DOHH2 (cell line): ENCODE measurements at regions not wholly inside any gene's neighbourhood (a gene's known extent, or its start where the extent isn't known, plus 50 kb on each side); places are given as distances from the start of the nearest gene placed in this dataset.

Source experiments
- H3F3A ChIP-seq: fragments of 200-600 bp; sonication (generic), shearing (Covaris generic); 2 replicates; pipeline ENCODE4 v1.6.0; 2016; ENCODE audit warnings: antibody characterized with exemption, mild to moderate bottlenecking; ENCODE audit not compliant: control insufficient read depth, insufficient read depth
- H3K27ac ChIP-seq: fragments of 200-600 bp; sonication (generic); 2 replicates; pipeline ENCODE4 v1.5.1; 2014; ENCODE audit warnings: low read depth, mild to moderate bottlenecking, low read length, moderate library complexity
- H3K27me3 ChIP-seq: fragments of 200-600 bp; sonication (generic); 2 replicates; pipeline ENCODE4 v1.6.1; 2014; ENCODE audit warnings: mild to moderate bottlenecking, low read length, mixed read lengths; ENCODE audit not compliant: control insufficient read depth
- H3K36me3 ChIP-seq: fragments of 200-600 bp; sonication (generic); 2 replicates; pipeline ENCODE4 v1.6.1; 2014; ENCODE audit warnings: mild to moderate bottlenecking, low read length, moderate library complexity, mixed read lengths; ENCODE audit not compliant: control insufficient read depth
- H3K4me1 ChIP-seq: fragments of 200-600 bp; sonication (generic); 2 replicates; pipeline ENCODE4 v1.6.1; 2014; ENCODE audit warnings: mild to moderate bottlenecking, low read length, mixed read lengths; ENCODE audit not compliant: control insufficient read depth
- H3K4me2 ChIP-seq: fragments of 200-600 bp; sonication (generic); 2 replicates; pipeline ENCODE4 v1.6.0; 2014; ENCODE audit warnings: mild to moderate bottlenecking, low read length, moderate library complexity
- H3K4me3 ChIP-seq: fragments of 200-600 bp; sonication (generic); 2 replicates; pipeline ENCODE4 v1.5.1; 2014; ENCODE audit warnings: mild to moderate bottlenecking, low read length, mixed read lengths
- H3K79me2 ChIP-seq: fragments of 200-600 bp; sonication (generic); 2 replicates; pipeline ENCODE4 v1.6.1; 2014; ENCODE audit warnings: mild to moderate bottlenecking, low read length, mixed read lengths; ENCODE audit not compliant: control insufficient read depth
- H3K9me2 ChIP-seq: fragments of 200-600 bp; sonication (generic); replicated peaks from 2 replicates; pipeline ENCODE4 v1.6.1; 2014; ENCODE audit warnings: mild to moderate bottlenecking, low read length, mixed read lengths; ENCODE audit not compliant: control insufficient read depth
- H3K9me3 ChIP-seq: fragments of 200-600 bp; sonication (generic); 2 replicates; pipeline ENCODE4 v1.6.1; 2014; ENCODE audit warnings: antibody characterized with exemption, low read length, mixed read lengths; ENCODE audit not compliant: control insufficient read depth, insufficient read depth
- H4K20me1 ChIP-seq: fragments of 200-600 bp; sonication (generic); 2 replicates; pipeline ENCODE4 v1.6.0; 2014; ENCODE audit warnings: low read depth, mild to moderate bottlenecking, antibody characterized with exemption, low read length, moderate library complexity; ENCODE audit not compliant: control insufficient read depth, insufficient read depth
- EZH2phosphoT487 ChIP-seq: fragments of 200-600 bp; sonication (generic); IDR thresholded peaks from 2 replicates; pipeline ENCODE4 v1.6.1; 2017; ENCODE audit warnings: borderline replicate concordance, mild to moderate bottlenecking, antibody characterized with exemption, low read length, moderate library complexity, mixed read lengths
- TF ChIP-seq, protein P1 (sequence below): fragments of 200-600 bp; sonication (generic); IDR thresholded peaks from one replicate; pipeline ENCODE4 v1.5.1; 2014; ENCODE audit warnings: antibody characterized with exemption, mild to moderate bottlenecking, low read depth, low read length; ENCODE audit not compliant: poor library complexity, severe bottlenecking

DNA sequence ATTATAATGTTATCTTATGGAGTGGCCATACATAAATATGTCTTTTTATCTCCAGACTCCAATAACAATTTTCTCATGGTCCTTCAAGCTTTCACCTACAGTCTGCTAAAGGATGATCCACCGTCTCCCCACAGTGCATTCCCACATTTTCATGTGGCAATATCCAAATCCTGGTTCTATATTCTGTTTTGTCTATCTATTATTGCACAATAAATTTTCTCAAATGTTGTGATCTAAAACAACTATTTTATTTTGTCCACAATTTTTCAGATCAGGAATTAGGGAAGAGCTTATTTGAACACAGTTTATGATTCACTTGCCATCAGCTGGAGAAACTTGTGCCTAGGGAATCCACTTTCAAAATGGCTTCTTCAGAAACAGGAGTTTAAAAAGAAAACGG is 614.4 kb upstream of the TMEFF2 start:
- Histone ChIP-seq H3K4me2 (no peak overlapping the region), H3K36me3 (no peaks in the 10 kb centered on the region), H3K9me3 (no peaks in the 10 kb centered on the region), H3F3A (no peaks in the 10 kb centered on the region), H3K4me1 (no peaks in the 10 kb centered on the region), H4K20me1 (no peaks in the 10 kb centered on the region), H3K4me3 (no peak overlapping the region), H3K27me3 (no peaks in the 10 kb centered on the region), H3K79me2 (no peaks in the 10 kb centered on the region), H3K9me2 (no peaks in the 10 kb centered on the region), H3K27ac (no peak overlapping the region)
- TF ChIP-seq EZH2phosphoT487: no peak
- TF ChIP-seq, protein P1, sequence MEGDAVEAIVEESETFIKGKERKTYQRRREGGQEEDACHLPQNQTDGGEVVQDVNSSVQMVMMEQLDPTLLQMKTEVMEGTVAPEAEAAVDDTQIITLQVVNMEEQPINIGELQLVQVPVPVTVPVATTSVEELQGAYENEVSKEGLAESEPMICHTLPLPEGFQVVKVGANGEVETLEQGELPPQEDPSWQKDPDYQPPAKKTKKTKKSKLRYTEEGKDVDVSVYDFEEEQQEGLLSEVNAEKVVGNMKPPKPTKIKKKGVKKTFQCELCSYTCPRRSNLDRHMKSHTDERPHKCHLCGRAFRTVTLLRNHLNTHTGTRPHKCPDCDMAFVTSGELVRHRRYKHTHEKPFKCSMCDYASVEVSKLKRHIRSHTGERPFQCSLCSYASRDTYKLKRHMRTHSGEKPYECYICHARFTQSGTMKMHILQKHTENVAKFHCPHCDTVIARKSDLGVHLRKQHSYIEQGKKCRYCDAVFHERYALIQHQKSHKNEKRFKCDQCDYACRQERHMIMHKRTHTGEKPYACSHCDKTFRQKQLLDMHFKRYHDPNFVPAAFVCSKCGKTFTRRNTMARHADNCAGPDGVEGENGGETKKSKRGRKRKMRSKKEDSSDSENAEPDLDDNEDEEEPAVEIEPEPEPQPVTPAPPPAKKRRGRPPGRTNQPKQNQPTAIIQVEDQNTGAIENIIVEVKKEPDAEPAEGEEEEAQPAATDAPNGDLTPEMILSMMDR: no peak

DNA sequence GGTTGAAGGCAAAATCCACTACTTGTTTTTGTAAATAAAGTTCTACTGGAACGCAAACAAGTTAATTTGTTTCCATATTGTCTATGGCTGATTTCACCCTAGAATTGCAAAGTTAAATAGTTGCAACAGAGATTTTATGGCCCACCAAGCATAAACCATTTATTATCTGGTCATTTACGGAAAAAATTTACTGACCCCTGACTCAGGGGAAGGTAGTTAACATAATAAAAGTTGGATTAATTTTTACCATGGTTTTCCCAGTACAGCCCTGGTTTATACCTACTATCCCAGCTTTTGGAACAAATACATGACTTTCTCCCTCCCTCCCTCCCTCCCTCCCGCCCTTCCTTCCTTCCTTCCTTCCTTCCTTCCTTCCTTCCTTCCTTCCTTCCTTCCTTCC is 588.9 kb upstream of the TMEFF2 start:
- Histone ChIP-seq H3K9me2 (no peaks in the 10 kb centered on the region), H3K4me1 (no peaks in the 10 kb centered on the region), H3K79me2 (no peaks in the 10 kb centered on the region), H3K27me3 (no peaks in the 10 kb centered on the region), H3K4me3 (no peak overlapping the region), H3K9me3 (no peaks in the 10 kb centered on the region; the same call in 1 of the 2 replicates), H3F3A (no peaks in the 10 kb centered on the region), H3K36me3 (no peaks in the 10 kb centered on the region), H4K20me1 (no peaks in the 10 kb centered on the region), H3K4me2 (no peak overlapping the region), H3K27ac (no peak overlapping the region)
- TF ChIP-seq EZH2phosphoT487: no peak
- TF ChIP-seq, protein P1: no peak

DNA sequence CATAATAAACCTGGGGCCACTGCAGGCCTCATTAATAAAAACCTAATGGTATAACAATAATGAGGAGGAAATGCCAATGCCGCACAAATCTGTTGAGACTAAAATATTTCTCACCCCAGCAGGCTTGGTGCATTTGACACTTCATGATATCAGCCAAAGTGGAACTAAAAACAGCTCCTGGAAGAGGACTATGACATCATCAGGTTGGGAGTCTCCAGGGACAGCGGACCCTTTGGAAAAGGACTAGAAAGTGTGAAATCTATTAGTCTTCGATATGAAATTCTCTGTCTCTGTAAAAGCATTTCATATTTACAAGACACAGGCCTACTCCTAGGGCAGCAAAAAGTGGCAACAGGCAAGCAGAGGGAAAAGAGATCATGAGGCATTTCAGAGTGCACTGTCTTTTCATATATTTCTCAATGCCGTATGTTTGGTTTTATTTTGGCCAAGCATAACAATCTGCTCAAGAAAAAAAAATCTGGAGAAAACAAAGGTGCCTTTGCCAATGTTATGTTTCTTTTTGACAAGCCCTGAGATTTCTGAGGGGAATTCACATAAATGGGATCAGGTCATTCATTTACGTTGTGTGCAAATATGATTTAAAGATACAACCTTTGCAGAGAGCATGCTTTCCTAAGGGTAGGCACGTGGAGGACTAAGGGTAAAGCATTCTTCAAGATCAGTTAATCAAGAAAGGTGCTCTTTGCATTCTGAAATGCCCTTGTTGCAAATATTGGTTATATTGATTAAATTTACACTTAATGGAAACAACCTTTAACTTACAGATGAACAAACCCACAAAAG is 580.9 kb upstream of the TMEFF2 start:
- H3K27ac ChIP-seq: no peak overlapping the region
- no peak for TF ChIP-seq EZH2phosphoT487
- TF ChIP-seq, protein P1: no peak
- no peak overlapping the region for H3K4me3 ChIP-seq
- H3K27me3 ChIP-seq: no peaks in the 10 kb centered on the region
- H3K79me2 ChIP-seq: no peaks in the 10 kb centered on the region
- H3K9me3 ChIP-seq: no peaks in the 10 kb centered on the region; the same call in 1 of the 2 replicates
- H4K20me1 ChIP-seq: no peaks in the 10 kb centered on the region
- H3K36me3 ChIP-seq: no peaks in the 10 kb centered on the region
- H3K4me1 ChIP-seq: no peaks in the 10 kb centered on the region
- no peaks in the 10 kb centered on the region for H3F3A ChIP-seq
- no peak overlapping the region for H3K4me2 ChIP-seq
- H3K9me2 ChIP-seq: no peaks in the 10 kb centered on the region
